HEK293T (cell line): ENCODE measurements at regions not wholly inside any gene's neighbourhood (a gene's known extent, or its start where the extent isn't known, plus 50 kb on each side); places are given as distances from the start of the nearest gene placed in this dataset.

Source experiments
- ARNT ChIP-seq: fragments of 450-650 bp; IDR thresholded peaks from 2 replicates; pipeline ENCODE4 v1.6.1; 2017; ENCODE audit warnings: mild to moderate bottlenecking
- ELF4 ChIP-seq: fragments of 450-650 bp; IDR thresholded peaks from 2 replicates; pipeline ENCODE4 v1.6.1; 2017; ENCODE audit warnings: antibody characterized with exemption
- FOXA1 ChIP-seq: fragments of 450-650 bp; IDR thresholded peaks from 2 replicates; pipeline ENCODE4 v1.6.1; 2016; ENCODE audit warnings: mild to moderate bottlenecking
- HDGF ChIP-seq: fragments of 450-650 bp; IDR thresholded peaks from 2 replicates; pipeline ENCODE4 v1.6.1; 2017; ENCODE audit warnings: antibody characterized with exemption, borderline replicate concordance
- LEF1 ChIP-seq: fragments of 450-650 bp; IDR thresholded peaks from 2 replicates; pipeline ENCODE4 v1.6.1; 2017; ENCODE audit warnings: mild to moderate bottlenecking, borderline replicate concordance
- NFRKB ChIP-seq: fragments of 450-650 bp; IDR thresholded peaks from 2 replicates; pipeline ENCODE4 v1.6.1; 2016; ENCODE audit warnings: mild to moderate bottlenecking, moderate library complexity

DNA sequence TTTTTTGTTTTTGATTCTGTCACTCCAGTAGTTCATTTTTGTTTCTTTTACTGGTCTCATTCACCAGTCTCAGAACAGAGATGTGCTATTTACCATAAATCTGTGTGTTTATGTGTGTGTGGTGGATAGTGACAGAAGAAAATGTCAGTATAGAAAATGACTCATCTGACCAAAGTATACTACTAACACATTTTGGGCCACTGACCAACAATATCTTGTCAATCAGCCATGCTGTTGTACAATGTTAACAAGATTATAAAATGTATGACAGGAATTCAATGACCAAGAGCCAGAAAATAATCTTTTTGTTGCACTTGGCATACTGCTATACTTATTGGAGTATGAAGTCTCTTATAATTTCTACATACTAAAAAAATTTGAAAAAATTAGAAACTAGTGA, 1081.4 kb upstream of the NRXN1 start:
- TF ChIP-seq FOXA1 (no peak), ARNT (no peak), LEF1 (no peak), HDGF (no peak), NFRKB (no peak), ELF4 (no peak)
